Hippocampal formation (tissue), 2 donors: ENCODE measurements at regions not wholly inside any gene's neighbourhood (a gene's known extent, or its start where the extent isn't known, plus 50 kb on each side); places are given as distances from the start of the nearest gene placed in this dataset.

ENCODE experiments used
- DNase-seq, 2 donors: peaks; one replicate each; lab custom pipeline; 2025; lab: John Stamatoyannopoulos, UW

DNA sequence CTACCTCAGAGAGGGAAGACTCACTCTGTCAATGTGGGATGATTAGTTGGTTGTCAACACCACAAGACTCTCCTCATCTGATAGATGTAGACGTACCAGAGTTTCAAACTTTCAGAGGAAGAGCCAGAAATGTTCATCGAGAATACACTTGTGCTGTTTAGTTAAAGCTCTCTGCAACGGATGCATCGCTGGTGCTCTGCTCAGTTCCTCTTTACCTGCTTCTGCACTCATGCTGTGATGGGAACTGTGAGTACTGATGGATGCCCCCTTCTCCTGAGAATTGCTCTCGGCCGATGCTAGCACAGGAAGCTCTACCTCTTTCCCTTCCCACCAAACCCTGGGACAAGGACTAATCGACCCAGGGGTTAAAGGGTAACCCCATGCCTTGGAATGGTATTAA is 51.8 kb upstream of the CCDC54 start:
- no peak for DNase-seq
